Peyer's patch (tissue), 4 donors: ENCODE measurements at regions not wholly inside any gene's neighbourhood (a gene's known extent, or its start where the extent isn't known, plus 50 kb on each side); places are given as distances from the start of the nearest gene placed in this dataset.

Source experiments
- DNase-seq, 3 donors: peaks; one replicate each; pipeline ENCODE4 v3.0.0-alpha.2; 2017 to 2019
- H3K27ac ChIP-seq, 4 donors: fragments of 200-600 bp; sonication (generic); one replicate each; pipeline ENCODE4 v1.5.1; 2016 to 2019
- H3K27me3 ChIP-seq, 2 donors: fragments of 200-600 bp; sonication (generic); one replicate each; pipeline ENCODE4 v1.5.1; 2019
- H3K36me3 ChIP-seq, 3 donors: fragments of 200-600 bp; sonication (generic); one replicate each; pipeline ENCODE4 v1.5.1; 2016 to 2019
- H3K4me1 ChIP-seq, 4 donors: fragments of 200-600 bp; sonication (generic); one replicate each; pipeline ENCODE4 v1.5.1; 2016 to 2019
- H3K4me3 ChIP-seq, 4 donors: fragments of 200-600 bp; sonication (generic); 1 replicate in 3 of 4; 2 replicates in 1 of 4; pipeline ENCODE4 v1.5.1; 2016 to 2019; ENCODE audit warnings: mild to moderate bottlenecking in 1 of 4
- H3K9me3 ChIP-seq, 4 donors: fragments of 200-600 bp; sonication (generic); one replicate each; pipeline ENCODE4 v1.5.1; 2016 to 2019; ENCODE audit warnings: mild to moderate bottlenecking in 1 of 4
- CTCF ChIP-seq, 6 experiments: fragments of 450-650 bp in 4 of 6; fragments of 200-600 bp in 2 of 6; sonication (generic) in 1 of 6; IDR thresholded peaks; one replicate each; pipeline ENCODE4 v1.5.1; 2017 to 2019; ENCODE audit warnings: antibody characterized with exemption in 6 of 6, mild to moderate bottlenecking in 3 of 6, moderate library complexity in 1 of 6
- POLR2A ChIP-seq, 2 donors: fragments of 450-650 bp; IDR thresholded peaks; one replicate each; pipeline ENCODE4 v1.5.1; 2017; ENCODE audit warnings: antibody characterized with exemption in 2 of 2, mild to moderate bottlenecking in 2 of 2, moderate library complexity in 2 of 2

GRCh38 chr6:169996378-169997051 lies 245.1 kb downstream of the ERMARD start:
- no peaks in the 10 kb centered on the region for H3K36me3 ChIP-seq
- H3K4me3 ChIP-seq: no peak overlapping the region
- no peaks in the 10 kb centered on the region for H3K9me3 ChIP-seq
- no peaks in the 10 kb centered on the region for H3K27me3 ChIP-seq
- no peak overlapping the region for H3K27ac ChIP-seq
- no peak for DNase-seq
- H3K4me1 ChIP-seq: no peaks in the 10 kb centered on the region
- no peak for TF ChIP-seq CTCF (IDR thresholded peaks at IDR 0.05)

GRCh38 chr6:169994739-169995138 lies 243.3 kb downstream of the ERMARD start:
- no peak overlapping the region for H3K27ac ChIP-seq
- no peak for TF ChIP-seq CTCF (IDR thresholded peaks at IDR 0.05)
- no peak for TF ChIP-seq POLR2A (IDR thresholded peaks at IDR 0.05)
- peaks cover 0 to 2% (median 0%) of the 10 kb centered on the region in 4 donors for H3K4me1 ChIP-seq
- no peaks in the 10 kb centered on the region for H3K27me3 ChIP-seq
- no peak overlapping the region for H3K4me3 ChIP-seq
- H3K36me3 ChIP-seq: no peaks in the 10 kb centered on the region
- DNase-seq: no peak
- no peaks in the 10 kb centered on the region for H3K9me3 ChIP-seq

GRCh38 chr6:169993861-169994481 lies 242.5 kb downstream of the ERMARD start:
- DNase-seq: peak in 2 of 3 donors; percentile 37
- H3K27ac ChIP-seq: no peak overlapping the region
- H3K27me3 ChIP-seq: no peaks in the 10 kb centered on the region
- no peak for TF ChIP-seq CTCF (IDR thresholded peaks at IDR 0.05)
- no peak for TF ChIP-seq POLR2A (IDR thresholded peaks at IDR 0.05)
- H3K4me3 ChIP-seq: no peak overlapping the region
- H3K4me1 ChIP-seq: peaks cover 0 to 2% (median 0%) of the 10 kb centered on the region in 4 donors
- no peaks in the 10 kb centered on the region for H3K9me3 ChIP-seq
- H3K36me3 ChIP-seq: no peaks in the 10 kb centered on the region

DNA sequence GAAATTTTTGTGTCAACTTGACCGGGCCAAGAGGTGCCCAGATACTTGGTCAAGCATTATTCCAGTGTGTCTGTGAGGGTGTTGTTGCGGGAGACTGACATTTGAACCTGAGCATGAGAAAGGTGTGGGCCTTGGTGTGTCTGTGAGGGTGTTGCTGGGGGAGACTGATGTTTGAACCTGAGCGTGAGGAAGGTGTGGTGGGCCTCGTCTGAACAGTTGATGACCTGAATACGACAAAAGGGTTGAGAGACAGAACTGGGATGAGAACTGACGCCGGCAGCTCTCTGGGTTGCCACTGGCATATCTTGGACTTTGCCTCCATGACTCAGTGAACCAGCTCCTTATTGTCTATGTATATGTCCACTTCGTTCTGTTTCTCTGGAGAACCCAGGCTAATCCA lies 240.5 kb downstream of the ERMARD start:
- TF ChIP-seq POLR2A (IDR thresholded peaks at IDR 0.05): no peak
- TF ChIP-seq CTCF (IDR thresholded peaks at IDR 0.05): no peak
- Histone ChIP-seq H3K27me3 (no peaks in the 10 kb centered on the region), H3K4me1 (peaks cover 0 to 2% (median 0%) of the 10 kb centered on the region in 4 donors), H3K4me3 (no peak overlapping the region), H3K27ac (no peak overlapping the region), H3K9me3 (no peaks in the 10 kb centered on the region), H3K36me3 (no peaks in the 10 kb centered on the region)
- peak in 1 of 3 donors; percentile 42 for DNase-seq

DNA sequence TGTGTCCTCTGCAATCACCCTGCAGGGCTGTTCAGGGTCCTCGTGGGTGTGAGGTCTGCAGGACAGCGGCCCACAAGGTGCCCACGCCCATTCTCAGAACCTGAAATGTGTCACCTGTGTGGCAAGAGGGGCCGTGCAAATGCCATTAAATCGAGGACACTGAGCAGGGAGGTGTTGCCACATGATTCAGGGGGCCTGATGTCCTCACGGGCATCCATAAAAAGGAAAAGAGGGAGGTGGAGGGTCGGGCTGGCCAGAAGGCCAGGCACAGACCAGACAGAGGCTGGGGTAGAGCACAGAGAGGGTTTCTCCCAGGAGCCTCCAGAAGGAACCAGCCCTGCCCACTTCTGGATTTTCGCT lies 239.6 kb downstream of the ERMARD start:
- no peaks in the 10 kb centered on the region for H3K27me3 ChIP-seq
- H3K4me3 ChIP-seq: no peak overlapping the region
- H3K4me1 ChIP-seq: peaks cover 0 to 2% (median 0%) of the 10 kb centered on the region in 4 donors
- no peaks in the 10 kb centered on the region for H3K36me3 ChIP-seq
- peak in 2 of 3 donors; percentile 34 to 38 for DNase-seq
- TF ChIP-seq POLR2A (IDR thresholded peaks at IDR 0.05) (no peak), CTCF (IDR thresholded peaks at IDR 0.05) (no peak)
- H3K27ac ChIP-seq: no peak overlapping the region
- H3K9me3 ChIP-seq: no peaks in the 10 kb centered on the region
